Skeletal muscle tissue (tissue), 3 donors: ENCODE measurements at regions not wholly inside any gene's neighbourhood (a gene's known extent, or its start where the extent isn't known, plus 50 kb on each side); places are given as distances from the start of the nearest gene placed in this dataset.

Experiments used
- H3K27ac ChIP-seq: one replicate; pipeline ENCODE4 v1.7.0; 2013; ENCODE audit warnings: mild to moderate bottlenecking, low read depth, low read length, inconsistent platforms
- H3K27me3 ChIP-seq, 3 donors: one replicate each; pipeline ENCODE4 v1.7.0; 2013; ENCODE audit warnings: low read length in 3 of 3; ENCODE audit not compliant: control insufficient read depth in 3 of 3, insufficient read depth in 3 of 3
- H3K36me3 ChIP-seq, 3 donors: one replicate each; pipeline ENCODE4 v1.7.0; 2013; ENCODE audit warnings: low read length in 3 of 3; ENCODE audit not compliant: control insufficient read depth in 3 of 3, insufficient read depth in 3 of 3
- H3K4me1 ChIP-seq, 3 donors: one replicate each; pipeline ENCODE4 v1.7.0; 2013; ENCODE audit warnings: low read length in 3 of 3, mild to moderate bottlenecking in 3 of 3; ENCODE audit not compliant: control insufficient read depth in 3 of 3, insufficient read depth in 3 of 3
- H3K4me3 ChIP-seq, 3 donors: one replicate each; pipeline ENCODE4 v1.7.0; 2013; ENCODE audit warnings: low read length in 3 of 3
- H3K9ac ChIP-seq, 3 donors: one replicate each; pipeline ENCODE4 v1.7.0; 2013; ENCODE audit warnings: low read length in 3 of 3, mild to moderate bottlenecking in 3 of 3, moderate library complexity in 2 of 3, low read depth in 1 of 3
- H3K9me3 ChIP-seq, 3 donors: one replicate each; pipeline ENCODE4 v1.7.0; 2013; ENCODE audit warnings: low read length in 3 of 3; ENCODE audit not compliant: control insufficient read depth in 3 of 3
- donor health status: Osteomylitis.

DNA sequence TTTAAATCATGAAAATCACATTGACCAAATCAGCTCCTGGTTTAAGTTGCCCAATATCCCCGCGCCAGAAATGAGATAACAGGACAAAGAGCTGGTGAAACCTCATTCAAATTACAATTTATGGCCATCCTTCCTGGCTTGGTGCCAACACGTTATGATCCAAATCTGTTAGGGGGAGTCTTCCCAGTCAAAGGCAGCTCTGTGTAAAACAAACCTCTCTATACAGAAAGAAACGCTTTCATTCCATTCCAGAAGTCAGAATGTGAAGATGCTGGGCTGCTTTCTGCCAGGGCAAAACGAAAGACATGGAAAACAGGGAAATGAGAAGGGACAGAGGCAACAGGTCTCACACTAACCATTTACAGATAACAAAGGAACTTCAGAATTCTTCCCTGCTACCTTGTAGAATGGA, 53.5 kb upstream of the TIAM1 start:
- Histone ChIP-seq H3K27me3 (peaks cover 0 to 3% (median 0%) of the 10 kb centered on the region in 3 donors), H3K9me3 (no peaks in the 10 kb centered on the region), H3K9ac (no peak overlapping the region), H3K4me1 (no peaks in the 10 kb centered on the region), H3K4me3 (no peak overlapping the region), H3K36me3 (no peaks in the 10 kb centered on the region), H3K27ac (no peak overlapping the region)

DNA sequence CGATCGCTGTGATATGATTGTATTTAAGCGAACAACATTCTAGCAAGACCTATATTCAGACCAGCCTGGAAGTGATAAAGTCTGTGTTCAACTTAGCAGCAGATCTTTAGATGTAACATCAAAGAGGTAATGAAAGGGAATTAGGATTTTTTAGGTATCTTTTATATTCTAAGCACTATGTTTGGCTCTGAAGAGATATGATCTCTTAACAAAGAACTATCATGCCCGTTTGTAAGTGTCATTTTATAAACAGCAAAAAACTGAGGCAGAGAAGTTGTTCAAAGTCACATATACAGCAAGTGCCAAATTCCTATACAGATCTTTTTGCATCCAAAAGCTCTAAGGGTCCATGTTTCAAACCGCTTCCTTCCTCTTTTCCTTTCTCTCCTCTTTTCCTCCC, 53.0 kb upstream of the TIAM1 start:
- H3K4me3 ChIP-seq: no peak overlapping the region
- no peak overlapping the region for H3K27ac ChIP-seq
- no peaks in the 10 kb centered on the region for H3K9me3 ChIP-seq
- H3K9ac ChIP-seq: no peak overlapping the region
- H3K36me3 ChIP-seq: no peaks in the 10 kb centered on the region
- H3K4me1 ChIP-seq: no peaks in the 10 kb centered on the region
- peaks cover 0 to 3% (median 0%) of the 10 kb centered on the region in 3 donors for H3K27me3 ChIP-seq

DNA sequence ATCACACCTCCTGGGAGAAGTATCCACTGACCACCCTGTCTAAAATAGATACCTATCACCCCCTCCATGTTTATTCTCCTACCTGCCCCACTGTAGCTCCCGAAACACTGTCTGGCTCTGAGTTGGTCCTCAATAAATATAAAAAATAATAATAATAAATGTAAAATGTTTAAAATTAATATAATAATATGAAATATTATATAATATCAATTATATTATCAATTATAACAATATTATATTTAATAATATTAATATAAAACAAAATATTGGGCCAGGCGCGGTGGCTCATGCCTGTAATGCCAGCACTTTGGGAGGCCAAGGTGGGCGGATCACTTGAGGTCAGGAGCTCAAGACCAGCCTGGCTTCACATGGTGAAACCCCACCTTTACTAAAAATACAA, 52.3 kb upstream of the TIAM1 start:
- H3K27ac ChIP-seq: no peak overlapping the region
- H3K27me3 ChIP-seq: peaks cover 0 to 3% (median 0%) of the 10 kb centered on the region in 3 donors
- no peaks in the 10 kb centered on the region for H3K4me1 ChIP-seq
- no peaks in the 10 kb centered on the region for H3K36me3 ChIP-seq
- no peak overlapping the region for H3K4me3 ChIP-seq
- no peaks in the 10 kb centered on the region for H3K9me3 ChIP-seq
- H3K9ac ChIP-seq: no peak overlapping the region

DNA sequence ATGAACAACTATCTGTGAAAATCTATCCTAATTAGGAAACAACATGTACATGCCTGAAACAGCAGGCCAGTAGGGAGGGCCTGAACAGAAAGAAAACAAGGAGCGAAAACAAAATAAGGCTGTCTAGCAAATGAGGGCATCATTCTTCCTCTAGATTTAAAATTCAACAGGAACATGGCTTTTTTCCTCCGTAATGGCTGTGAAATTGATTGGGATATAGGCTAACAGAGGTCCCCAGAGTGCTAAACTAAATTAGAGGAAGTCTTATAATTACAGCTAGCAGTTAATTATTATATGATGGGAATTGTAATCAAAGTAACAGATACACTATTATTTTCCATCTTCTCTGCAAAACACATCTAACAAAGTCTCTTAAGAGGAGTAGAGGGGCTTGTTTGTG, 51.7 kb upstream of the TIAM1 start:
- H3K9me3 ChIP-seq: no peaks in the 10 kb centered on the region
- peaks cover 0 to 3% (median 0%) of the 10 kb centered on the region in 3 donors for H3K27me3 ChIP-seq
- no peak overlapping the region for H3K9ac ChIP-seq
- H3K36me3 ChIP-seq: no peaks in the 10 kb centered on the region
- no peak overlapping the region for H3K4me3 ChIP-seq
- no peak overlapping the region for H3K27ac ChIP-seq
- no peaks in the 10 kb centered on the region for H3K4me1 ChIP-seq

DNA sequence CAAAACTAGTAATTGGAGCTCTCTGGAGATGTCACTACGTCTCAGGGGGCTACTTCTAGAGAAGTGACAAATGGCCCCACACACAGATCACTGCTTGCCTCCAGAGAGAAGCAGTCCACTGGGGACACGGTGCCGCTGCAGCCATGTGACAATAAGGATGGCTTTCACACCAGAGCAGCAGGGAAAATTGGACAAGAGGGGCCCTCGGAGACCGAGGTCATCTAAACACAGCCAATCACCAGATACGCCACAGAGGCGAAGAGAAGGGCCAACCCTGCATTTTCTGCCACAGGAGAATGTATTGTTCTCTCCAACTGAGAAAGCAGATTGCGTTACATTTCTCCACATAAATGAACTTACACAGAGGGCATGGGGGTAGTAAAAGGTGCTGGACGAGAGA, 51.2 kb upstream of the TIAM1 start:
- no peak overlapping the region for H3K9ac ChIP-seq
- no peak overlapping the region for H3K4me3 ChIP-seq
- no peaks in the 10 kb centered on the region for H3K9me3 ChIP-seq
- peaks cover 0 to 3% (median 0%) of the 10 kb centered on the region in 3 donors for H3K27me3 ChIP-seq
- H3K4me1 ChIP-seq: no peaks in the 10 kb centered on the region
- no peak overlapping the region for H3K27ac ChIP-seq
- H3K36me3 ChIP-seq: no peaks in the 10 kb centered on the region

DNA sequence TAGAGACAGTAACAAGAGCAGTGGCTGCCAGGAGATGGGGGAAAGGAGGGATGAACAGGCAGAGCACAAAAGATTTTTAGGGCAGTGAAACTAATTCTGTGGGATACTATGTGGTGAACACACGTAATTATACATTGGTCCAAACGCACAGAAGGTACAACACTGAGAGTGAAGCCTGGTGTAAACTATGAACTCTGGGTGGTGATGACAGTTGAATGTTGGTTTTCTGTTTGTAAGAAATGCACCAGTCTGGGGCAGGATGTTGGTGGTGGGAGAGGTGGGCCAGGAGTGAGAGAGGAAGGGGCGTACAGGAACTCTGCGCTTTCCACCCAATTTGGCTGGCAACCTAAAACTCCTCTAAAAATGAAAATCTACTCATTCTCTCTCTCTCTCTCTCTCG, 50.2 kb upstream of the TIAM1 start:
- Histone ChIP-seq H3K9me3 (no peaks in the 10 kb centered on the region), H3K4me3 (no peak overlapping the region), H3K36me3 (no peaks in the 10 kb centered on the region), H3K27ac (no peak overlapping the region), H3K27me3 (peaks cover 0 to 3% (median 0%) of the 10 kb centered on the region in 3 donors), H3K9ac (no peak overlapping the region), H3K4me1 (no peaks in the 10 kb centered on the region)
